Lower leg skin (tissue), 3 donors: ENCODE measurements at regions not wholly inside any gene's neighbourhood (a gene's known extent, or its start where the extent isn't known, plus 50 kb on each side); places are given as distances from the start of the nearest gene placed in this dataset.

Experiments used
- POLR2A ChIP-seq, 2 donors: fragments of 450-650 bp; IDR thresholded peaks; one replicate each; pipeline ENCODE4 v1.6.1; 2016 to 2017; ENCODE audit warnings: antibody characterized with exemption in 2 of 2, mild to moderate bottlenecking in 1 of 2, moderate library complexity in 1 of 2
- TF ChIP-seq, protein P1 (sequence below), 3 donors: fragments of 450-650 bp; IDR thresholded peaks; one replicate each; pipeline ENCODE4 v1.5.1; 2016; ENCODE audit warnings: antibody characterized with exemption in 3 of 3, mild to moderate bottlenecking in 3 of 3, moderate library complexity in 2 of 3

- TF ChIP-seq POLR2A (IDR thresholded peaks at IDR 0.05): no peak
- TF ChIP-seq, protein P1, sequence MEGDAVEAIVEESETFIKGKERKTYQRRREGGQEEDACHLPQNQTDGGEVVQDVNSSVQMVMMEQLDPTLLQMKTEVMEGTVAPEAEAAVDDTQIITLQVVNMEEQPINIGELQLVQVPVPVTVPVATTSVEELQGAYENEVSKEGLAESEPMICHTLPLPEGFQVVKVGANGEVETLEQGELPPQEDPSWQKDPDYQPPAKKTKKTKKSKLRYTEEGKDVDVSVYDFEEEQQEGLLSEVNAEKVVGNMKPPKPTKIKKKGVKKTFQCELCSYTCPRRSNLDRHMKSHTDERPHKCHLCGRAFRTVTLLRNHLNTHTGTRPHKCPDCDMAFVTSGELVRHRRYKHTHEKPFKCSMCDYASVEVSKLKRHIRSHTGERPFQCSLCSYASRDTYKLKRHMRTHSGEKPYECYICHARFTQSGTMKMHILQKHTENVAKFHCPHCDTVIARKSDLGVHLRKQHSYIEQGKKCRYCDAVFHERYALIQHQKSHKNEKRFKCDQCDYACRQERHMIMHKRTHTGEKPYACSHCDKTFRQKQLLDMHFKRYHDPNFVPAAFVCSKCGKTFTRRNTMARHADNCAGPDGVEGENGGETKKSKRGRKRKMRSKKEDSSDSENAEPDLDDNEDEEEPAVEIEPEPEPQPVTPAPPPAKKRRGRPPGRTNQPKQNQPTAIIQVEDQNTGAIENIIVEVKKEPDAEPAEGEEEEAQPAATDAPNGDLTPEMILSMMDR (IDR thresholded peaks at IDR 0.05): no peak
Observed at GRCh38 chr2:228700638-228701037, 519.2 kb upstream of the SPHKAP start.
